NCI-H1105 treated with DMSO at 0.1 percent for 48 hours (cell line): ENCODE measurements at regions not wholly inside any gene's neighbourhood (a gene's known extent, or its start where the extent isn't known, plus 50 kb on each side); places are given as distances from the start of the nearest gene placed in this dataset.
A peak's percentile ranks its signal among the peaks of the same experiment; 100 is the strongest.

Experiments
- DNase-seq: peaks from one replicate; lab custom pipeline; 2025; lab: John Stamatoyannopoulos, UW

DNA sequence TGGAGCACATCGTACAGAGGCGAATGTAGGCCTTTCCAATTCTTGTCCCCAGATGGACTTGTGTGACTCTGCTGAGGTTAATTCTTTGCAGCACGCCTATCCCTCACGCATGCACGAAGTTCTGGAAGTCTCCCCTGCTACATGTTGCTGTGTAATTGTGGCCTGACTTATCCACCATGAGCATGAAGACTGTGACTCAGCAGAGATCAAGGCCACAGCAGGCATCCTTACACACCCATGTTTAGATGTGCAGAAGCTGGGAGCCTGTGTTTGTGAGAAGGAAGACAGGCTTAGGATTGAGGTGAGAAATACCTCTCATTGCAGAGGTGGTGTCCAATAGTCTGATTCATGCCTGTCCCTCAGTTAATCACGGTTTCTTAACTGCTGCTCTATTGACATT is 135.6 kb downstream of the ICE1 start:
- no peak for DNase-seq

GRCh38 chr5:5551499-5551898 is 129.0 kb downstream of the ICE1 start:
- no peak for DNase-seq

DNA sequence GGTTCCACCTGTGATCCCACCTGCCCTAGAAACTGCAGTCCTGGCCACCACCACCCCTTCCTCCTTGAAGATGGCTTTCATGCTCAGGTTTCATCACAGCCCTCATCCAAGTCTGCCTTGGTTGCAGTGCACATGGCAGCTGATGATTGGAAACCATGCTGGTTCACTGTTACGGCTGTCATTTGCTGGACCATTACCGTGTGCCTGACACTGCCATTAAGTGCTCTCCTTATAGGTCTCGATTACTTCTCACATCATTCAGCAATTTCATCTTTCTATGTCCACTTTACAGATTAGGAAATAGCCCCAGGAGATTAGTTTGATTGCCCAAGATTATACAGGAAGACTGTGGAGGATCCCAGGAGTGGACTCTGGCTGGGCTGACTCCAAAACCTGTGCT is 123.9 kb downstream of the ICE1 start:
- DNase-seq = no peak

GRCh38 chr5:5544094-5544663 is 121.7 kb downstream of the ICE1 start:
- DNase-seq = peak; percentile 42

DNA sequence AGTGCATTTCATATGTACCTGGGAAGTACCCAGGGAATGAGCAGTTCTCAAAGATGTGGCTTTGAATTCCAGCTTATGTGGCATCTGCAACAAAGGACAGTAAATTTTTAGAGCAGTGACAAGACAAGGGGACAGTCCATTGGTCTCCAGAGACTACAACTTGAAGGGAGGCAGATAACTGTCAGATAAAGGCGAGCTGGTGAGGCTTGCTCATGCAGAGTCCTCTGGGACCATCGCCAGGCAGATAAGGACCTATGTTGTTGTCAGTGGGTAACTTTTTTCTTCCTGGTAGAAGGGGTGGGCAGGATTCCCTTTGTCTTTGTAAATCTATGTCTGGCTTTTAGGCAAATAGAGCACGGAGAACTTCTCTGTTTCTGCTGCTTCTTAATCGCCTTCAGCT is 120.2 kb downstream of the ICE1 start:
- no peak for DNase-seq

DNA sequence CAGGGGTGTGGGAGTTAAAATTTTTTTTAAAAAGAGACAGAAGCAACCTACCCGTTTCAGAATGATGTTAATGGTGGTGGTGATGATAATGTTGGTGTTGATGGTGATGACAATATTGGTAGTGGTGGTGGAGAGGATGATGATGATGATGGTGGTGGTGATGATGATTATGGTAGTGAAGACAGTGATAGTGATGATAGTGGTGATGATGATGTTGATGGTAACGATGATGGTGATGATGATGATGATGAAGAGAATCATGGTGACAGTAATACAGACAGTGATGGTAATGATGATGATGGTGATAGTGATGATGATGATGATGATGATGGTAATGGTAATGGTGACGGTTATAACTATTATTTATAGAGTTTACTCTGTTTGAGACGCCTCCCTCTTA is 117.6 kb downstream of the ICE1 start:
- DNase-seq = no peak
